HG03045 (cell line): ENCODE measurements at regions not wholly inside any gene's neighbourhood (a gene's known extent, or its start where the extent isn't known, plus 50 kb on each side); places are given as distances from the start of the nearest gene placed in this dataset.

Experiments
- ATAC-seq: cut with Tn5 transposase; IDR thresholded peaks from one replicate; pipeline ENCODE4 v1.9.1; 2021; ENCODE audit warnings: mild to moderate bottlenecking, moderate library complexity; ENCODE audit not compliant: unreplicated experiment

GRCh38 chr2:205937211-205937610 is 148.8 kb downstream of the INO80D start:
- ATAC-seq = no peak

GRCh38 chr2:205936446-205936845 is 149.5 kb downstream of the INO80D start:
- no peak for ATAC-seq

GRCh38 chr2:205934443-205934842 is 151.5 kb downstream of the INO80D start:
- ATAC-seq = no peak

- no peak for ATAC-seq
Measured at GRCh38 chr2:205932861-205933260, 153.1 kb downstream of the INO80D start.

DNA sequence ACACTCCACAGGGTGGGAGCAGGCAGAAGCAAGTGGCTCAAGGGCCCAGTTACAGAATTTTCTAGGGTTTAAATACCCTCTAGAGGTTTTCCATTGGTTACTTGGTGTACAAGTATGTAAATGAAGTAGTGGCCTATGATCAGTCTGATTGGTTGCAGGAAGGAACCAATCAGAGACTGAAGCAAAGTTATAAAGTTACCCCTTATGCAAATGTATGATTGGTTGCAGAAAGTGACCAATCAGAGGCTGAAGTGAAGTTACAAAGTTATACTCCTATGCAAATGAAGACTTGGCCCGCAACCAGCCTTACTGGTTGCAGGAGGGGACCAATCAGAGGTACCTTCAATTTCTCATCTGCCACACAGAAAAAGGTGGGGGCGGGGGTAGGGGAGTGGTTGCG is 154.6 kb downstream of the INO80D start:
- ATAC-seq = no peak

DNA sequence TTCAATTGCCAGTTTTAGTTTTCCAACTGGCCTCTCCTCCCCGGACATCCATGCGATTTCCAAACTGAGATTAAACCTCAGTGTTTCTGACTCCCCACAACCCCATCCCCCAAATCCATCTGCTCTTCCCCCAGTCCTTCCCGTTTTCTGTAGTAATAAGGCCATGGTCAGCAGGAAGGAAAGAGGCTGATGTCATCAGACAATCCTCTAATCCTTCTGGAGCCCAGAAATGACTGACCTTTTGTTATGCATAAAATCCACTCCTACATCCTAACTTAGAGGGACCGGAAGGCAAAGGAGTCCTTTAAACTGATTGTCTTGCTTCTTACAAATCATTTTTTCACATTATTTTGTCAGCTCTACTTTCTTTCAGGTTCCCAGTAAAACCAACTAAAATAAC is 155.8 kb downstream of the INO80D start:
- ATAC-seq = no peak

- ATAC-seq = no peak
Measured at GRCh38 chr2:205929246-205929942, 156.6 kb downstream of the INO80D start.

- ATAC-seq = peak; percentile 88
Measured at GRCh38 chr2:205925373-205926337, 160.3 kb downstream of the INO80D start.

DNA sequence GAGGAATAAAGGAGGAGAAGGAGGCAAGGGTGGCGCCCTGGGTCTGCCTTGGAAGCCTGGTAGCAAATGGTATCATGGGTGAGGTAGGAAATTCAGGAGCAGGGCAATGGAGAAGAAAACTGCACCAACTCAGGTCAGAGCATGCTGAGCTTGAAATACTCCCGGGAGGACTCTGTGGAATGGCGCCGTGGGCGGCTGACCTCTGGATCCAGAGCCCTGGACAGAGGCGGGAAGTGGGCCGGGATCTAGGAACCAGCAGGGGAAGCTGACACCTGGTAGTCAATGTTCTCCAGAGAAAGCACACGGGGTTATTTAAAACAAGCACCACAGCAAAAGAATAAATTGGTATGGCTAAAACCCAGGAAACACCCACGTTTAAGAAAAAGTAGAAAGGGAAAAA is 161.3 kb downstream of the INO80D start:
- no peak for ATAC-seq

DNA sequence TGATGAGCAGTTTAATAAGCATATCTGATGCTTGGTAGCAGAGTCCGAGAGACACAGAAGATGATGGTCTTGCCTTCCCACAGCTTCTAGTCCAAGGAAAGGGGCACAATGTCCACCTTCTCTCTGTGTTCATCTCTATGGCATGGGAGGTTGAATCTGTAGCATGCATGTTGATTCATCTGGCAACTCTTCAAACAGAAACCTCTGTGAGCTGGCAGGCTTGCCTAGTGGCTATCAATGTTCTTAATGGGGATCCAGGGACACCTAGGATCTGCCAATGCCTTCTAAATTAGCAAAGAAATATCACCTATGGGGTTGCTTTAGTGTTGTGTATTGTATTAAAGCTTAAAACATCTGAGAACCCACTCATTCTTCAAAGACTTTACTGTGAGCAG is 170.8 kb downstream of the INO80D start:
- no peak for ATAC-seq

DNA sequence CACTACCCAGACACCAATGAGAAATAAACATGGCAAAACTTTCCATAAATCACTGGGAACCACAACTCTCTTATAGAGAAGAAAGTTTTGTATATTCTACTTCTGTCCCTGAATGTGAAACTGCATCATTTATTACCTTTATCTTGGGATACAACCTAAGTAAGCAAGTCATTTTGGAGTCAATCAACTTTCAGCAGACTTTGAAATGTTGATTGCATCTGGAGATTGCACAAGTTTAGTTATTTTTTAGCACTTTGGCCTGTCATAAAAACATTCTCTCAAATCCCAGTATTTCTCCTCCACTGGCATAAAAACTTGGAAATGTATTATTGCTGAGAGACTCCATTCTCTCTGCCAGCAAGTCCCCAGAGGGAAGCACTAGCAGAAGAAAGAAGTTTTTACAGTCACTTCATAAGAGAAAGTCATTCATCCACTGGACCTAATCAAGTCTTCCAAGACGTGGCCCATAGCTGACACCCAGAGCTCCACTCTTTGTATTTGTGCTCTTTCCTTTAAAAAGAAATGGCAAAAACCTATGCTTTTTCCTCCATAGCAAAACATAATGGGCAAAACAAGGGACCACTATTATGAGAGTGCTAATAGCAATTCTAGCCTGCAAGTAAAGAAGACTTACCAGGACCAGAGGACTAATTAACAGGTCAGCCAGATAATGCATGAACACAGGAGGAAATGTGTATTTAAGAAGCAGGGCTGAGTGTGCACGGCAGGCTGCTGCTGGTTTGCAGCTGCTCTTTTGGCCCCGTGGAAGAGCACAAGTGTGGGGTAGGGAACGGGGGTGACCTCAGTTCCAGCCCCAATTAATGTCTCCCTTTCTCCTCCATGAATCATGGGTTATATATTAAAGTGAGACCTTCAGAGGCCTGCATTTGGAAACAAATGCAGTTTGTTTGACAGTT is 171.5 kb downstream of the INO80D start:
- ATAC-seq = no peak

DNA sequence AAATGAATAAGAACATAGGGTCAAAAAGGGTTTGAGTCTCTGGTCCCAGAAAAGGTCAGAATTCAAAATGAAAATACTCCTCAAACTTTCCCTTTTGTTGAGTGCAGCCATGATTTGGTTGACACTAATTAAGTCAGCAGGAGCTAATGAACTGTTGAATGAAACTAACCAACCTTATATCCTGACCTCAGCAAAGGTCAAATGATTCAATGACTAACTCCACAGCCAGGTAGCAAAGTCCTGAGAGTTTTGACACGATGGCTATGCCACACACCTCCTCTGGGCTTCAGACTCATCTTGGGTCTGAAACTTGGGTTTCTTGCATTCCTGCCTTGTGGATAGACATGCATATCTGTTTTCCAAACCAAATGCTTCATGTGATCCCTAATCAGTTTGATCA is 172.3 kb downstream of the INO80D start:
- ATAC-seq = no peak

- ATAC-seq = no peak
Measured at GRCh38 chr2:205911306-205911705, 174.7 kb downstream of the INO80D start.

DNA sequence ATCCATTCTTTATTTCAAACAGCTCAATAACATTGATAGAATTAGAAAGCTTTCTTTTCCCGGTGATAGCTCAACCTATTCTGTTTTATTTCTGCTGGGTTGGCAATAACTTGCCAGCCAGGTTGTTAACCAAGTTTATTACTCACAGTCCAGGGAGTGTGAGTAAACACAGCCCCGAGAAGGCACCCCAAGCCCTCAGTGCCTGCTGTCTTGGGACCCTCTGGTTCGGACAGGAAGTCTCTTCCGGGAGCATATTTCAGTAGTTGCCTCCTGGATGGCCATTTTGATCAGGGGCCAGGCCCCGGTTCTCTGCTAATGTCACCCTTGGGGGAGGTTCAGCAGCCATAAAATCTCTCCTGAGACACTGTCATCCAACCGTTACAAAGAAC is 176.8 kb downstream of the INO80D start:
- ATAC-seq = no peak

DNA sequence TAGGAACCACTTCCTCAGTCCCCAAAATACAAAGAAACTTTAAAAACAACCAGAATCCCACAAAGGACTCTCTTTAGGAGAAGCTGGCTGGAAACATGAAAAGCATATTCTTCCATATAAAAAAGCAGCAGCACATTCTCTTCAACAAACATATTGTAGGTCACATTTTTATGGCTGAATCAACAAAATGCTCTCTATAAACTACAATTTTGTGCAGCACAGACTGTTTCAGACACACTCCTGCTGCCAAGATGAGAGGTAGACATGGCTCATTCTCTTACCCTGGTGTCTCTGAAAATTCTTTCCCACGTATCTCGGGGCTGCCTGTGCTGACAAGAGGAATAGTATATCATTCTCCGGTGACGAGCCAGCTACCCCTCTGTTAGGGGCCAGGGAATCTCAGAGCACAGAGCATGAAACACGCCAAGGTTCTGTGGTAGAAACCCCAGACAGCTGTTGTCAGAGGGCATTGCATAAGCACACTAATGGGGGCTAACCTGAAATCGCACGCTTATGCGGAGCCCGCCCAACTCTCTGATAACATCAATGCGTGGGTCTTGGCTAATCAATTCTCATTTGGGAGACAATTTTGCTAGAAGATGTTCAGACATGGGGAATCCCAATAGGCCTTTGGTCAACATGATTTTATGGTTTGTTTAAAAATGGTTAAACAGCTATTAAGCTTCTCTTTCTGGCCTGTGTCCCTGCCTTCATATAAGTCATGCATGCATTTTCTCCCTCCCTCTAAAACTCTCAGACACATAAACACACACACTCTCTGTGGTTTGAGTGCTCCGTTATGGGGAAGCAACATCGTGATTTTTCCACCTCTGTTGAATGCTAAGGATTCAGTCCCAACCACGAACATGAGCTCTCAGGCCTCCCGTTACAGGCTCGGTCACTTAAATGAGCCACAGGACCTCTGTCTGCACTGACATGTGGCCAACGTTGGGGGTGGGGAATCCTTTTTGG is 177.5 kb downstream of the INO80D start:
- no peak for ATAC-seq

DNA sequence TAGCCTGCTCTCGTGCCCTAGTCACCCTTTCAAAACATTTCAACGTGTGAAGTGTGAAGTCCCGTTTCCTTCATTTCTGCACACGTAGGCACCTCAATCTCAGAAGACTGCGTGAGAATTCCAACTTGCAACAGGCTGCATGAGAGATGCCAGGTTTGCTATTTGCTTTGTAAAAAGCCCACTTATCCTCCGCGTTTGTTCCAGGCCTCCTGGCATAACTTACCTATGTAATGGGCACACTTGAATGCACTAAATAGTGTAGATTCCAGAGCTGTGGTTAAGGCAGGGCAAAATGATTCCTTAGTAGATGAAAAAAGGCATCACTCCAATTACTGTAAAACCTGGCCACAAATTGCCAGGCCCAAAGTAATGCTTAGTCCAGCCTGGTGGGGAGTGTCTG is 179.6 kb downstream of the INO80D start:
- ATAC-seq = no peak

DNA sequence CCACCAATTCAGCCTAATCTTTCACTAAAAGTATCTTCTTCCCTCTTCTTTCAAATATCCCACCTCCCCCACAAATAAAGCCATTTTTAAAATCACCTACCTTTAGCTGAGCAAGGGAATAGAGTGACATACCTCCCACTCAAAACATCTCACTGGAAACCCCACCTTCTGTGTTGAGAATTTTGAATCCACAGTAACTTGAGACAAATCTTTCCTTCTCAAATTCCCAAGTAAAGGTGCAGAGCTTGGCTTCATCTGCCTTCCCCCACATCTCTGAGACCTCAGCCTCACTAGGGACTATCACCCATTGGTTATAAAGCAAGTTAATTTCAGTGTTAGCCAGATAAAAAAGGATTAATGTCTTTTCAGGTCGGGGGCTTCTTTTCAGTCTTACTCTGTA is 180.4 kb downstream of the INO80D start:
- ATAC-seq = no peak

DNA sequence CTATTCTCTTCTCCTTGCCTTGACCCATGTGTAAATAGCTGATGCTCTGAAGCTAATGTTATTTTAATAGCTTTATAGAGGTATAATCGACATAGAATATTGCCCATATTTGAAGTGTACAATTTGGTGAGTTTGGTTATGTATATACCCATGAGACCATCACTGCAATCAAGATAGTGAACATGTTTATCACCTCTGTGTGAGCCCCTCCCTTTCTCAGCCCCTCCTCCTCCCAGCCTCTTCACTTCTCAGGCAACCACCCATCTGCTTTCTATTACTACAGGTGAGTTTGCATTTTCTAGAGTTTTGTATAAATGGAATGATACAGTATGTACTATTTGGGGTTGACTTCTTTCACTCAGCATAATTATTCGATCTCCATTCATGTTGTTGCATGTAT is 181.1 kb downstream of the INO80D start:
- no peak for ATAC-seq

DNA sequence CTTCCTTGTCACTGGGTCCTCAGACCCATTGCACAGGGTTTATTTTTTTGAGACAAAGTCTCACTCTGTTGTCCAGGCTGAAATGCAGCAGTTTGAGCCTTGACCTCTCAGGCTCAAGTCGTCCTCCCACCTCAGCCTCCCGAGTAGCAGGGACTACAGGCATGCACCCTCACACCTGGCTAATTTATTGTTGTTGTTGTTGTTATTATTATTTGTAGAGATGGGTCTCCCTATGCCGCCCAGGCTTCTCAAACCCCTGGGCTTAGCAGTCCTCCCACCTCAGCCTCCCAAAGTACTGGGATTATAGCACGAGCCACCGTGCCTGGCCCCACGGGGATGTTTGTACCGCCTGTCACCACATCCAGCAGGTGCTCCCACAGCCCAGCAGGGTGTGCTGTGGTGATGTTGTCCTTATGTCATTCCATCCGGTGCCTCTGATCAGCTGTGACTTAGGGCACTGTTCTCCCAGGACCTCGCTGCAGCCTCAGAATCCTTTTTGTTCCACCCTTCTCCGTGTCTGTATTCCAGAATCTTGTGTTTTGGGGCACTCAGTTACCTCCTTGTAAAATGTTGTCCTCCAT is 182.3 kb downstream of the INO80D start:
- peak; percentile 62 for ATAC-seq

DNA sequence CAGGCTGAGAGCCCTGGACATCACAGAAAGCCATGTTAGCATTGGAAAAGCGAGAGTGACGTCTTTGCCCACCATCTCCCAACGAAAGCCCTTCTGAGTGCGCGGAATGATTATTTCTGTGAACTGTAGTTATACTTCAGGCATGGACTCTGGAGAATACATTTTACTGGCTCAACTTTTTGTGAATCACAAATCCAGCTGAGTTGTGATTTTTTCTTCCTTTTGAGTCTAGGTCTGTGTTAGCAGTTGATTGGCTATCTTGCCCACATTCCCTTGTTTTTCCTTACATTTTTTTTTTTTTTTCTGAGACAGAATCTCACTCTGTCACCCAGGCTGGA is 183.1 kb downstream of the INO80D start:
- ATAC-seq = no peak
